GM12801 (cell line): ENCODE measurements at regions not wholly inside any gene's neighbourhood (a gene's known extent, or its start where the extent isn't known, plus 50 kb on each side); places are given as distances from the start of the nearest gene placed in this dataset.

Experiments used
- CTCF ChIP-seq: IDR thresholded peaks from one replicate; pipeline ENCODE4 v1.5.1; 2011; ENCODE audit warnings: control low read depth; ENCODE audit not compliant: insufficient read length; ENCODE audit errors: extremely low read depth

- TF ChIP-seq CTCF: no peak
Measured at GRCh38 chr22:25399649-25400151, 164.8 kb upstream of the GRK3 start.

GRCh38 chr22:25402160-25402500, 162.3 kb upstream of the GRK3 start:
- TF ChIP-seq CTCF: no peak

- no peak for TF ChIP-seq CTCF
Measured at GRCh38 chr22:25402501-25403283, 161.8 kb upstream of the GRK3 start.

GRCh38 chr22:25403284-25403810, 161.1 kb upstream of the GRK3 start:
- no peak for TF ChIP-seq CTCF

- no peak for TF ChIP-seq CTCF
Measured at GRCh38 chr22:25403811-25404471, 160.5 kb upstream of the GRK3 start.

- TF ChIP-seq CTCF: no peak
Measured at GRCh38 chr22:25404556-25404927, 159.9 kb upstream of the GRK3 start.

GRCh38 chr22:25404928-25405816, 159.3 kb upstream of the GRK3 start:
- TF ChIP-seq CTCF: no peak
